ENCODE measurements at regions not wholly inside any gene's neighbourhood (a gene's known extent, or its start where the extent isn't known, plus 50 kb on each side); places are given as distances from the start of the nearest gene placed in this dataset.
A peak's percentile ranks its signal among the peaks of the same experiment; 100 is the strongest.

DNA sequence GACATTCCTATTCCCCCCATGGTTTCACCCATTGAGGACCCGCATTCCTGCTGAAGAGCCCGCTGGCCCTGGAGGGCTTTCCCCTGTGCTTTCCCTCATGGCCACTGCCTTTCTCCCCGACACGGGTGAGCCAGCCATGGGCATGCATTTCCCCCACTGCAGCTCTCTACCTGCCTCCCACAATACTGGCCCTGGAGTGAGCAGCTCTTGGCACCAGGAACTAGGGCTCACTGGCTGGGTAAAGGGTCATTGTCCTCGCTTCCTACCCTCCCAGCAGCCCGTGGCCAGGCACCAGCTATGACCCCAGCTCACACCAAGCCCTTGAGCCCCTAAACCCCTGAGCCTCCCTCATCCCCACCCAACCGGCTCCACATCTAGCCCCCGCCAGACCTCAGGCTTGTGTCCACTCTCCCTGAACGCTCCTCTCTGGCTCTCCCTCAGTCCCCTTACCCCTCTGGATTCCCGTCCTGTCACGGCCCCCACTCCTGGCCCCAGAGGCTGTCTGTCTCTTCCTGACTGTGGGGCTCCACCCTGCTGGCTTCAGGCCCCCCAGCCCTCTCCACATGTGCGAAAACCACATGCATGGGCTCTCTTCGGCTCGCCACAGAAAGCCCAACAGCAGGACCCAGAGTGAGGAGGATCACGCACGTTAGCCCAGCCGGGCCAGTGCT lies 199.8 kb downstream of the ZFP36L2 start:
- Histone ChIP-seq H3K27ac (ENCODE audit: low read depth in 1 of 2, low read length in 2 of 2) (no peak overlapping the region), H3K9me3 (ENCODE audit: control insufficient read depth in 4 of 4, low read length in 3 of 4) (no peaks in the 10 kb centered on the region), H3K4me3 (ENCODE audit: low read depth in 1 of 3, low read length in 3 of 3) (no peak overlapping the region), H3K9ac (ENCODE audit: low read depth in 1 of 2, low read length in 2 of 2) (no peak overlapping the region), H3K27me3 (ENCODE audit: control insufficient read depth in 4 of 4, insufficient read depth in 4 of 4, low read length in 3 of 4) (no peaks in the 10 kb centered on the region), H3K4me1 (ENCODE audit: control insufficient read depth in 4 of 4, insufficient read depth in 4 of 4, low read length in 3 of 4) (peaks cover 6 to 18% (median 11%) of the 10 kb centered on the region in 4 donors), H3K36me3 (ENCODE audit: control insufficient read depth in 4 of 4, insufficient read depth in 3 of 4, low read depth in 1 of 4, low read length in 3 of 4) (no peaks in the 10 kb centered on the region)
- 77% methylated on average over 17 of the region's 17 CpGs for WGBS
- DNase-seq (ENCODE audit: low spot score), result no peak
- TF ChIP-seq HNF4G (IDR thresholded peaks at IDR 0.05), result no peak
- TF ChIP-seq HNF4A (conservative IDR thresholded peaks at IDR 0.05), result peak in 1 of 2 donors; percentile 11
- TF ChIP-seq RAD21 (IDR thresholded peaks at IDR 0.05), result peak in 1 of 2 donors; percentile 51
- TF ChIP-seq, protein P1, sequence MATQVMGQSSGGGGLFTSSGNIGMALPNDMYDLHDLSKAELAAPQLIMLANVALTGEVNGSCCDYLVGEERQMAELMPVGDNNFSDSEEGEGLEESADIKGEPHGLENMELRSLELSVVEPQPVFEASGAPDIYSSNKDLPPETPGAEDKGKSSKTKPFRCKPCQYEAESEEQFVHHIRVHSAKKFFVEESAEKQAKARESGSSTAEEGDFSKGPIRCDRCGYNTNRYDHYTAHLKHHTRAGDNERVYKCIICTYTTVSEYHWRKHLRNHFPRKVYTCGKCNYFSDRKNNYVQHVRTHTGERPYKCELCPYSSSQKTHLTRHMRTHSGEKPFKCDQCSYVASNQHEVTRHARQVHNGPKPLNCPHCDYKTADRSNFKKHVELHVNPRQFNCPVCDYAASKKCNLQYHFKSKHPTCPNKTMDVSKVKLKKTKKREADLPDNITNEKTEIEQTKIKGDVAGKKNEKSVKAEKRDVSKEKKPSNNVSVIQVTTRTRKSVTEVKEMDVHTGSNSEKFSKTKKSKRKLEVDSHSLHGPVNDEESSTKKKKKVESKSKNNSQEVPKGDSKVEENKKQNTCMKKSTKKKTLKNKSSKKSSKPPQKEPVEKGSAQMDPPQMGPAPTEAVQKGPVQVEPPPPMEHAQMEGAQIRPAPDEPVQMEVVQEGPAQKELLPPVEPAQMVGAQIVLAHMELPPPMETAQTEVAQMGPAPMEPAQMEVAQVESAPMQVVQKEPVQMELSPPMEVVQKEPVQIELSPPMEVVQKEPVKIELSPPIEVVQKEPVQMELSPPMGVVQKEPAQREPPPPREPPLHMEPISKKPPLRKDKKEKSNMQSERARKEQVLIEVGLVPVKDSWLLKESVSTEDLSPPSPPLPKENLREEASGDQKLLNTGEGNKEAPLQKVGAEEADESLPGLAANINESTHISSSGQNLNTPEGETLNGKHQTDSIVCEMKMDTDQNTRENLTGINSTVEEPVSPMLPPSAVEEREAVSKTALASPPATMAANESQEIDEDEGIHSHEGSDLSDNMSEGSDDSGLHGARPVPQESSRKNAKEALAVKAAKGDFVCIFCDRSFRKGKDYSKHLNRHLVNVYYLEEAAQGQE (IDR thresholded peaks at IDR 0.05), result no peak
- peak; percentile 48 for TF ChIP-seq SP1 (IDR thresholded peaks at IDR 0.05)
- TF ChIP-seq RXRA (IDR thresholded peaks at IDR 0.05), result peak; percentile 83 to 94

DNA sequence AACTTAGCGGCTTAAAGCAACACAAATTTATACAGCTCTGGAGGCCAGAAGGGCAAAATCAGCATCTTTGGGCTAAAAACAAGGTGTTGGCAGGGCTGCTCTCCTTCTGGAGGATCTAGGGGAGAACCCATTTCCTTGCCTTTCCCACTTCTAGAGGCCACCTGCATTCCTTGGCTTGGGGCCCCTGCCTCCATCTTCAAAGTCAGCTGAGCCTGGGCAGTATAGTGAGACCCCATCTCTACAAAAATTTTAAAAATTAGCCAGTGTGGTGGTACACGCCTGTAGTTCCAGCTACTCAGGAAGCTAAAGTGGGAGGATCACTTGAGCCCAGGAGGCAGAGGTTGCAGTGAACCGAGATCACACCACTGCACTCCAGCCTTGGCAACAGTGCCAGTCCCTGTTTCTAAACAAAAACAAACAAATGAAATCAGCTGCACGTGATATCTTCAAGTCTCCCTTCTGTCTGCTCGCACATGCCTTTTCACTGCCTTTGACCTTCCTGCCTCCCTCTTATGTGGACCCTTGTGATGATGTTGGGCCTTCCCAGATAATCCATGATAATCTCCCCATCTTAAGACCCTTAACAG lies 200.6 kb downstream of the ZFP36L2 start:
- Histone ChIP-seq H3K4me1 (ENCODE audit: control insufficient read depth in 4 of 4, insufficient read depth in 4 of 4, low read length in 3 of 4) (peaks cover 6 to 18% (median 11%) of the 10 kb centered on the region in 4 donors), H3K27me3 (ENCODE audit: control insufficient read depth in 4 of 4, insufficient read depth in 4 of 4, low read length in 3 of 4) (no peaks in the 10 kb centered on the region), H3K9ac (ENCODE audit: low read depth in 1 of 2, low read length in 2 of 2) (no peak overlapping the region), H3K9me3 (ENCODE audit: control insufficient read depth in 4 of 4, low read length in 3 of 4) (no peaks in the 10 kb centered on the region), H3K4me3 (ENCODE audit: low read depth in 1 of 3, low read length in 3 of 3) (no peak overlapping the region), H3K36me3 (ENCODE audit: control insufficient read depth in 4 of 4, insufficient read depth in 3 of 4, low read depth in 1 of 4, low read length in 3 of 4) (no peaks in the 10 kb centered on the region), H3K27ac (ENCODE audit: low read depth in 1 of 2, low read length in 2 of 2) (no peak overlapping the region)
- DNase-seq (ENCODE audit: low spot score), result no peak
- 52% methylated on average over 5 of the region's 5 CpGs for WGBS
- TF ChIP-seq TAF1 (conservative IDR thresholded peaks at IDR 0.05) (no peak), GABPA (IDR thresholded peaks at IDR 0.05 in 1 of 2, conservative IDR thresholded peaks at IDR 0.05 in 1 of 2) (no peak), FOXA1 (IDR thresholded peaks at IDR 0.05) (no peak), EGR1 (IDR thresholded peaks at IDR 0.05; ENCODE audit: low read depth in 2 of 2) (no peak), RXRA (IDR thresholded peaks at IDR 0.05) (peak in 1 of 2 donors; percentile 61), FOXA2 (IDR thresholded peaks at IDR 0.05) (no peak), HNF4A (conservative IDR thresholded peaks at IDR 0.05) (peak; percentile 19 to 26), JUND (IDR thresholded peaks at IDR 0.05) (no peak)
- TF ChIP-seq, protein P2, sequence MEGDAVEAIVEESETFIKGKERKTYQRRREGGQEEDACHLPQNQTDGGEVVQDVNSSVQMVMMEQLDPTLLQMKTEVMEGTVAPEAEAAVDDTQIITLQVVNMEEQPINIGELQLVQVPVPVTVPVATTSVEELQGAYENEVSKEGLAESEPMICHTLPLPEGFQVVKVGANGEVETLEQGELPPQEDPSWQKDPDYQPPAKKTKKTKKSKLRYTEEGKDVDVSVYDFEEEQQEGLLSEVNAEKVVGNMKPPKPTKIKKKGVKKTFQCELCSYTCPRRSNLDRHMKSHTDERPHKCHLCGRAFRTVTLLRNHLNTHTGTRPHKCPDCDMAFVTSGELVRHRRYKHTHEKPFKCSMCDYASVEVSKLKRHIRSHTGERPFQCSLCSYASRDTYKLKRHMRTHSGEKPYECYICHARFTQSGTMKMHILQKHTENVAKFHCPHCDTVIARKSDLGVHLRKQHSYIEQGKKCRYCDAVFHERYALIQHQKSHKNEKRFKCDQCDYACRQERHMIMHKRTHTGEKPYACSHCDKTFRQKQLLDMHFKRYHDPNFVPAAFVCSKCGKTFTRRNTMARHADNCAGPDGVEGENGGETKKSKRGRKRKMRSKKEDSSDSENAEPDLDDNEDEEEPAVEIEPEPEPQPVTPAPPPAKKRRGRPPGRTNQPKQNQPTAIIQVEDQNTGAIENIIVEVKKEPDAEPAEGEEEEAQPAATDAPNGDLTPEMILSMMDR (IDR thresholded peaks at IDR 0.05; ENCODE audit: low read depth, low read length, missing input control), result no peak
- TF ChIP-seq, protein P1 (IDR thresholded peaks at IDR 0.05), result no peak
- TF ChIP-seq, protein P3, sequence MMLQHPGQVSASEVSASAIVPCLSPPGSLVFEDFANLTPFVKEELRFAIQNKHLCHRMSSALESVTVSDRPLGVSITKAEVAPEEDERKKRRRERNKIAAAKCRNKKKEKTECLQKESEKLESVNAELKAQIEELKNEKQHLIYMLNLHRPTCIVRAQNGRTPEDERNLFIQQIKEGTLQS (IDR thresholded peaks at IDR 0.05), result no peak

All from liver (tissue), 8 donors.